ENCODE measurements at regions not wholly inside any gene's neighbourhood (a gene's known extent, or its start where the extent isn't known, plus 50 kb on each side); places are given as distances from the start of the nearest gene placed in this dataset.

DNA sequence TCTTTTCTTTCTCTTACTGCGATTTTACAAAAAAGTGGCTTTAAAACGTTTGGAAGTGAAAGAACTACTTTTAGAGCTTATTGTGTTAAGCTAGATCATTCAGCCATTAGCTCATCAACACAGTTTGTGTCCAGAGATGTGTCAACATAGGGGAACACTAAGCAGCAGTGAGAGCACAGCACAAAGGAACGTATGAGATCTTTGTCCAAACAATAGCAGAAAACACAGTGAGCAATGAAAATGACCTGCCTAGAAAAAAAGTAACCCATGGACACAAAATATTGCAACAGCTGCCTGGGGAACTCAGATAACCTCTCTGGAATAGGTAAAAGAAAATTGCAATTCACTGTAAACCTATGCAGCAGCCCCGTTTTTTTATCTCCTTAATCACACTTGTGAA, 372.5 kb downstream of the ARHGEF28 start:
- no peak for DNase-seq

- no peak for DNase-seq
Observed at GRCh38 chr5:73997960-73998359, 372.0 kb downstream of the ARHGEF28 start.

GRCh38 chr5:73996151-73996755, 370.3 kb downstream of the ARHGEF28 start:
- DNase-seq = no peak

DNA sequence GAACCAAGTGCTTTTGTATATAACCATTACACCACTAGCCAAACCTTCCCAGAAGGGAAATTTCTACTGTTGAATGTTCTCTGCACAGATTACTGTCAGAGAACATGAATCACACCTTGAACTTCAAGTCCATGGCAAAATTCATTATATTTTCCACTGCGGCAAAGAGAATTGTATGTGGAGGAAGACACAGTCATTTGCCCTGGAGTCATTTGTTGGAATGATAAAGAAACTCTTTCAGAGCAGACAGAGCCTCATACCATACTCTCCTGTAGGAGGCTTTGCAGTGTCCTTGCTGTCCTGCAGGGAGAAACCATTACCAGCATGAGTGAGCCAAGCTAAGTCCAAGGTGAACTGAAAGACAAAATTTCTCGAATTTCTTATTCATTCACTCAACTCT, 369.0 kb downstream of the ARHGEF28 start:
- no peak for DNase-seq
